ENCODE measurements at regions not wholly inside any gene's neighbourhood (a gene's known extent, or its start where the extent isn't known, plus 50 kb on each side); places are given as distances from the start of the nearest gene placed in this dataset.
"Not testable (repeated sequence)": the region's sequence is repeated elsewhere in the genome, so short reads cannot be mapped to it uniquely, and the experiment has no call there.

DNA sequence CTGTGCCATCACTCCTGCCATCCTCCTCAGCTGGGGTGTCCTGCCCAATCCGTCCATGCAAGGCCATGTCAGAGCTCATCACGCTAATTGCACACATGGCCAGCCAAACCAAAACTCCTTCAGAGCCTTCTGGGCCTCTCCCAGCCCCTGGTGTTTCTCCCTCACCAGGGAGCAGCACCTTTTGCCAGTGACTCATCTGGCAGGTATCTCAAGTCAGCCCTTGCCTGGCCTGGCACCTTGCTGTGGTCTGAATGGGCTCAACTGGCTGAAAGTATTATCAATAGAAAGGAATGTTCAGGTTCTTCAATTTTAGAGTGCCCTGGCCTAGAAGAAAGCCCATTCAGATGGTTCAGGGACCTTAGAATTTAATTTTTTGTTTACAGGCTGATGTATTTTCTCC lies 235.0 kb downstream of the POTEH start:
- TF ChIP-seq, protein P1, sequence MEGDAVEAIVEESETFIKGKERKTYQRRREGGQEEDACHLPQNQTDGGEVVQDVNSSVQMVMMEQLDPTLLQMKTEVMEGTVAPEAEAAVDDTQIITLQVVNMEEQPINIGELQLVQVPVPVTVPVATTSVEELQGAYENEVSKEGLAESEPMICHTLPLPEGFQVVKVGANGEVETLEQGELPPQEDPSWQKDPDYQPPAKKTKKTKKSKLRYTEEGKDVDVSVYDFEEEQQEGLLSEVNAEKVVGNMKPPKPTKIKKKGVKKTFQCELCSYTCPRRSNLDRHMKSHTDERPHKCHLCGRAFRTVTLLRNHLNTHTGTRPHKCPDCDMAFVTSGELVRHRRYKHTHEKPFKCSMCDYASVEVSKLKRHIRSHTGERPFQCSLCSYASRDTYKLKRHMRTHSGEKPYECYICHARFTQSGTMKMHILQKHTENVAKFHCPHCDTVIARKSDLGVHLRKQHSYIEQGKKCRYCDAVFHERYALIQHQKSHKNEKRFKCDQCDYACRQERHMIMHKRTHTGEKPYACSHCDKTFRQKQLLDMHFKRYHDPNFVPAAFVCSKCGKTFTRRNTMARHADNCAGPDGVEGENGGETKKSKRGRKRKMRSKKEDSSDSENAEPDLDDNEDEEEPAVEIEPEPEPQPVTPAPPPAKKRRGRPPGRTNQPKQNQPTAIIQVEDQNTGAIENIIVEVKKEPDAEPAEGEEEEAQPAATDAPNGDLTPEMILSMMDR (IDR thresholded peaks at IDR 0.05) = not testable (repeated sequence)
- TF ChIP-seq EP300 (IDR thresholded peaks at IDR 0.05; ENCODE audit: borderline replicate concordance in 1 of 2, low read depth in 1 of 2, low read length in 1 of 2); POLR2AphosphoS5 (IDR thresholded peaks at IDR 0.05; ENCODE audit: low read depth, low read length); TAF1 (IDR thresholded peaks at IDR 0.05; ENCODE audit: borderline replicate concordance, low read depth, low read length): not testable (repeated sequence)
- TF ChIP-seq, protein P2, sequence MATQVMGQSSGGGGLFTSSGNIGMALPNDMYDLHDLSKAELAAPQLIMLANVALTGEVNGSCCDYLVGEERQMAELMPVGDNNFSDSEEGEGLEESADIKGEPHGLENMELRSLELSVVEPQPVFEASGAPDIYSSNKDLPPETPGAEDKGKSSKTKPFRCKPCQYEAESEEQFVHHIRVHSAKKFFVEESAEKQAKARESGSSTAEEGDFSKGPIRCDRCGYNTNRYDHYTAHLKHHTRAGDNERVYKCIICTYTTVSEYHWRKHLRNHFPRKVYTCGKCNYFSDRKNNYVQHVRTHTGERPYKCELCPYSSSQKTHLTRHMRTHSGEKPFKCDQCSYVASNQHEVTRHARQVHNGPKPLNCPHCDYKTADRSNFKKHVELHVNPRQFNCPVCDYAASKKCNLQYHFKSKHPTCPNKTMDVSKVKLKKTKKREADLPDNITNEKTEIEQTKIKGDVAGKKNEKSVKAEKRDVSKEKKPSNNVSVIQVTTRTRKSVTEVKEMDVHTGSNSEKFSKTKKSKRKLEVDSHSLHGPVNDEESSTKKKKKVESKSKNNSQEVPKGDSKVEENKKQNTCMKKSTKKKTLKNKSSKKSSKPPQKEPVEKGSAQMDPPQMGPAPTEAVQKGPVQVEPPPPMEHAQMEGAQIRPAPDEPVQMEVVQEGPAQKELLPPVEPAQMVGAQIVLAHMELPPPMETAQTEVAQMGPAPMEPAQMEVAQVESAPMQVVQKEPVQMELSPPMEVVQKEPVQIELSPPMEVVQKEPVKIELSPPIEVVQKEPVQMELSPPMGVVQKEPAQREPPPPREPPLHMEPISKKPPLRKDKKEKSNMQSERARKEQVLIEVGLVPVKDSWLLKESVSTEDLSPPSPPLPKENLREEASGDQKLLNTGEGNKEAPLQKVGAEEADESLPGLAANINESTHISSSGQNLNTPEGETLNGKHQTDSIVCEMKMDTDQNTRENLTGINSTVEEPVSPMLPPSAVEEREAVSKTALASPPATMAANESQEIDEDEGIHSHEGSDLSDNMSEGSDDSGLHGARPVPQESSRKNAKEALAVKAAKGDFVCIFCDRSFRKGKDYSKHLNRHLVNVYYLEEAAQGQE (IDR thresholded peaks at IDR 0.05; ENCODE audit: low read depth, low read length) = not testable (repeated sequence)
